HG03442 (cell line): ENCODE measurements at regions not wholly inside any gene's neighbourhood (a gene's known extent, or its start where the extent isn't known, plus 50 kb on each side); places are given as distances from the start of the nearest gene placed in this dataset.
"Not testable (repeated sequence)": the region's sequence is repeated elsewhere in the genome, so short reads cannot be mapped to it uniquely, and the experiment has no call there.

Source experiments
- ATAC-seq: cut with Tn5 transposase; IDR thresholded peaks from one replicate; pipeline ENCODE4 v1.9.1; 2021; ENCODE audit warnings: mild to moderate bottlenecking, moderate library complexity; ENCODE audit not compliant: unreplicated experiment

- ATAC-seq: no peak
Observed at GRCh38 chr21:18117176-18117575, 127.5 kb upstream of the CHODL start.

GRCh38 chr21:18114810-18115209, 129.8 kb upstream of the CHODL start:
- no peak for ATAC-seq

- no peak for ATAC-seq
Observed at GRCh38 chr21:18104802-18105201, 139.8 kb upstream of the CHODL start.

- not testable (repeated sequence) for ATAC-seq
Observed at GRCh38 chr21:18096413-18096812, 148.2 kb upstream of the CHODL start.

- no peak for ATAC-seq
Observed at GRCh38 chr21:18089786-18090185, 154.8 kb upstream of the CHODL start.

- ATAC-seq: no peak
Observed at GRCh38 chr21:18070392-18070791, 174.2 kb upstream of the CHODL start.

GRCh38 chr21:18069875-18070274, 174.8 kb upstream of the CHODL start:
- ATAC-seq: no peak

GRCh38 chr21:18060402-18060801, 184.2 kb upstream of the CHODL start:
- no peak for ATAC-seq

- no peak for ATAC-seq
Observed at GRCh38 chr21:18058731-18059398, 185.8 kb upstream of the CHODL start.

GRCh38 chr21:18053151-18053550, 191.5 kb upstream of the CHODL start:
- ATAC-seq: no peak

- ATAC-seq: no peak
Observed at GRCh38 chr21:18049461-18049860, 195.2 kb upstream of the CHODL start.

GRCh38 chr21:18041012-18041411, 203.6 kb upstream of the CHODL start:
- ATAC-seq: peak; percentile 70

GRCh38 chr21:18030248-18030647, 211.1 kb upstream of the C21orf91 start:
- peak; percentile 70 for ATAC-seq

GRCh38 chr21:18026359-18026758, 207.2 kb upstream of the C21orf91 start:
- no peak for ATAC-seq

GRCh38 chr21:18023711-18024110, 204.6 kb upstream of the C21orf91 start:
- ATAC-seq: no peak

GRCh38 chr21:18023157-18023556, 204.0 kb upstream of the C21orf91 start:
- no peak for ATAC-seq

- ATAC-seq: no peak
Observed at GRCh38 chr21:18007121-18007520, 188.0 kb upstream of the C21orf91 start.

- ATAC-seq: no peak
Observed at GRCh38 chr21:18006691-18007090, 187.5 kb upstream of the C21orf91 start.

GRCh38 chr21:18002393-18002792, 183.2 kb upstream of the C21orf91 start:
- ATAC-seq: no peak

- no peak for ATAC-seq
Observed at GRCh38 chr21:18000981-18001686, 182.0 kb upstream of the C21orf91 start.

GRCh38 chr21:17998599-17998998, 179.4 kb upstream of the C21orf91 start:
- ATAC-seq: not testable (repeated sequence)

- ATAC-seq: no peak
Observed at GRCh38 chr21:17989780-17990179, 170.6 kb upstream of the C21orf91 start.

GRCh38 chr21:17988102-17988437, 168.9 kb upstream of the C21orf91 start:
- ATAC-seq: no peak
